Fibroblast of lung (primary cell): ENCODE measurements at regions not wholly inside any gene's neighbourhood (a gene's known extent, or its start where the extent isn't known, plus 50 kb on each side); places are given as distances from the start of the nearest gene placed in this dataset.

ENCODE experiments used
- DNase-seq, 2 donors: peaks; one replicate each; pipeline versions ENCODE4 v3.0.0 to v3.0.0-alpha.2; 2010; ENCODE audit warnings: low read depth in 2 of 2
- H2AFZ ChIP-seq: 2 replicates; pipeline ENCODE4 v1.5.1; 2012; ENCODE audit warnings: low read length, control low read depth, inconsistent platforms
- H3K27ac ChIP-seq: 2 replicates; pipeline ENCODE4 v1.5.1; 2011; ENCODE audit warnings: low read length, control low read depth; ENCODE audit not compliant: insufficient read depth
- H3K27me3 ChIP-seq: 2 replicates; pipeline ENCODE4 v1.5.1; 2011; ENCODE audit warnings: mild to moderate bottlenecking, low read length; ENCODE audit not compliant: control insufficient read depth, insufficient read depth
- H3K36me3 ChIP-seq: 2 replicates; pipeline ENCODE4 v1.5.1; 2011; ENCODE audit warnings: low read length; ENCODE audit not compliant: control insufficient read depth, insufficient read depth
- H3K4me1 ChIP-seq: 2 replicates; pipeline ENCODE4 v1.5.1; 2011; ENCODE audit warnings: low read length; ENCODE audit not compliant: control insufficient read depth, insufficient read depth; ENCODE audit errors: extremely low read depth
- H3K4me2 ChIP-seq: 2 replicates; pipeline ENCODE4 v1.5.1; 2011; ENCODE audit warnings: low read length, control low read depth; ENCODE audit not compliant: insufficient read depth; ENCODE audit errors: extremely low read depth
- H3K4me3 ChIP-seq, 4 experiments: fragments of 200-600 bp in 1 of 4; sonication (generic) in 1 of 4; replicated peaks in 1 of 4; 2 replicates each; pipeline ENCODE4 v1.5.1; 2011 to 2016; ENCODE audit warnings: low read length in 4 of 4, low read depth in 3 of 4, mild to moderate bottlenecking in 3 of 4, control low read depth in 2 of 4, inconsistent platforms in 1 of 4, mixed read lengths in 1 of 4; ENCODE audit not compliant: insufficient read depth in 1 of 4; ENCODE audit errors: control extremely low read depth in 1 of 4
- H3K79me2 ChIP-seq: 2 replicates; pipeline ENCODE4 v1.5.1; 2012; ENCODE audit warnings: mild to moderate bottlenecking, low read length, inconsistent platforms; ENCODE audit not compliant: control insufficient read depth, insufficient read depth
- H3K9ac ChIP-seq: 2 replicates; pipeline ENCODE4 v1.5.1; 2011; ENCODE audit warnings: mild to moderate bottlenecking, low read length, control low read depth; ENCODE audit not compliant: insufficient read depth
- H3K9me3 ChIP-seq: 2 replicates; pipeline ENCODE4 v1.5.1; 2012; ENCODE audit warnings: low read depth, low read length; ENCODE audit not compliant: control insufficient read depth, insufficient read depth
- H4K20me1 ChIP-seq: 2 replicates; pipeline ENCODE4 v1.5.1; 2011; ENCODE audit warnings: low read length; ENCODE audit not compliant: control insufficient read depth, insufficient read depth; ENCODE audit errors: extremely low read depth
- CTCF ChIP-seq, 2 donors: IDR thresholded peaks in 1 of 2; conservative IDR thresholded peaks in 1 of 2; 1 replicate in 1 of 2; 2 replicates in 1 of 2; pipeline ENCODE4 v1.5.1; 2011 to 2012; ENCODE audit warnings: low read length in 2 of 2, control low read depth in 1 of 2, inconsistent platforms in 1 of 2, low read depth in 1 of 2, mild to moderate bottlenecking in 1 of 2
- EZH2 ChIP-seq: IDR thresholded peaks from 2 replicates; pipeline ENCODE4 v1.5.1; 2012; ENCODE audit warnings: low read length, control low read depth, mild to moderate bottlenecking; ENCODE audit errors: missing control alignments

- H3K9ac ChIP-seq: no peak overlapping the region
- H2AFZ ChIP-seq: no peak overlapping the region
- no peaks in the 10 kb centered on the region for H4K20me1 ChIP-seq
- no peak for TF ChIP-seq EZH2
- no peak for TF ChIP-seq CTCF (conservative IDR thresholded peaks at IDR 0.05 in 1 of 2, IDR thresholded peaks at IDR 0.05 in 1 of 2; ENCODE audit: low read depth in 1 of 2, low read length in 2 of 2)
- no peaks in the 10 kb centered on the region for H3K36me3 ChIP-seq
- peak in 1 of 2 donors; percentile 0 for DNase-seq
- no peak overlapping the region for H3K4me2 ChIP-seq
- no peaks in the 10 kb centered on the region for H3K27me3 ChIP-seq
- H3K4me3 ChIP-seq: no peak overlapping the region
- H3K4me1 ChIP-seq: no peaks in the 10 kb centered on the region
- H3K79me2 ChIP-seq: no peaks in the 10 kb centered on the region
- no peaks in the 10 kb centered on the region for H3K9me3 ChIP-seq
- no peak overlapping the region for H3K27ac ChIP-seq
Observed at GRCh38 chr5:118125687-118126086, 862.7 kb downstream of the DTWD2 start.

DNA sequence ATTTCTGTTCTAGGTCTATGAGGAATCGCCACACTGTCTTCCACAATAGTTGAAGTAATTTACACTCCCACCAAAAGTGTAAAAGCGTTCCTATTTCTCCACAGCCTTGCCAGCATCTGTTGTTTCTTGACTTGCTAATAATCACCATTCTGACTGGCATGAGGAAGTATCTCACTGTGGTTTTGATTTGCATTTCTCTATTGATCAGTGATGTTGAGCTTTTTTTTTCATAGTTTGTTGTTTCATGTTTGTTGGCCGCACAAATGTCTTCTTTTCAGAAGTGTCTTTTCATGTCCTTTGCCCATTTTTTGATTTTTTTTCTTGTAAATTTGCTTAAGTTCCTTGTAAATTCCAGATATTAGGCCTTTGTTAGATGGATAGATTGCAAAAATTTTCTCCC is 867.1 kb downstream of the DTWD2 start:
- TF ChIP-seq EZH2 (no peak), CTCF (conservative IDR thresholded peaks at IDR 0.05 in 1 of 2, IDR thresholded peaks at IDR 0.05 in 1 of 2; ENCODE audit: low read depth in 1 of 2, low read length in 2 of 2) (no peak)
- Histone ChIP-seq H4K20me1 (no peaks in the 10 kb centered on the region), H3K4me2 (no peak overlapping the region), H2AFZ (no peak overlapping the region), H3K4me1 (no peaks in the 10 kb centered on the region), H3K9ac (no peak overlapping the region), H3K79me2 (no peaks in the 10 kb centered on the region), H3K9me3 (no peaks in the 10 kb centered on the region), H3K4me3 (no peak overlapping the region), H3K27me3 (no peaks in the 10 kb centered on the region), H3K36me3 (no peaks in the 10 kb centered on the region), H3K27ac (no peak overlapping the region)
- no peak for DNase-seq

GRCh38 chr5:118115791-118116190 is 872.6 kb downstream of the DTWD2 start:
- Histone ChIP-seq H3K4me1 (no peaks in the 10 kb centered on the region), H3K4me3 (no peak overlapping the region), H3K9ac (no peak overlapping the region), H4K20me1 (no peaks in the 10 kb centered on the region), H3K27ac (no peak overlapping the region), H3K4me2 (no peak overlapping the region), H3K9me3 (no peaks in the 10 kb centered on the region), H2AFZ (no peak overlapping the region), H3K27me3 (no peaks in the 10 kb centered on the region), H3K36me3 (no peaks in the 10 kb centered on the region), H3K79me2 (no peaks in the 10 kb centered on the region)
- TF ChIP-seq CTCF (conservative IDR thresholded peaks at IDR 0.05 in 1 of 2, IDR thresholded peaks at IDR 0.05 in 1 of 2; ENCODE audit: low read depth in 1 of 2, low read length in 2 of 2): no peak
- no peak for TF ChIP-seq EZH2
- peak in 1 of 2 donors; percentile 19 for DNase-seq
